ACHN (cell line): ENCODE measurements at regions not wholly inside any gene's neighbourhood (a gene's known extent, or its start where the extent isn't known, plus 50 kb on each side); places are given as distances from the start of the nearest gene placed in this dataset.

ENCODE experiments used
- DNase-seq: peaks from one replicate; pipeline ENCODE4 v3.0.0-alpha.2; 2015
- in situ Hi-C: cut with HindIII; loops from 2 replicates; pipeline ENCODE4 v1.10.0; 2017; ENCODE audit warnings: low sequenced_read_pairs, low pct_ligation_motif_present, low pct_unique_long_range_greater_than_20kb

GRCh38 chr10:44435196-44435595 lies 50.3 kb upstream of the CXCL12 start:
- in situ Hi-C loops = no loop called here
- DNase-seq = no peak

GRCh38 chr10:44436240-44436639 lies 51.3 kb upstream of the CXCL12 start:
- in situ Hi-C loops = no loop called here
- no peak for DNase-seq

GRCh38 chr10:44437840-44438511 lies 53.1 kb upstream of the CXCL12 start:
- in situ Hi-C loops = no loop called here
- no peak for DNase-seq

GRCh38 chr10:44439239-44439957 lies 54.5 kb upstream of the CXCL12 start:
- in situ Hi-C loops = no loop called here

GRCh38 chr10:44439958-44440244 lies 55.0 kb upstream of the CXCL12 start:
- in situ Hi-C loops = no loop called here
- no peak for DNase-seq

More at GRCh38 chr10:44439239-44439957, 54.5 kb upstream of the CXCL12 start:
- no peak for DNase-seq

GRCh38 chr10:44457259-44457658 lies 72.4 kb upstream of the CXCL12 start:
- DNase-seq = no peak
- in situ Hi-C loops = no loop called here

GRCh38 chr10:44458671-44459413 lies 73.9 kb upstream of the CXCL12 start:
- no peak for DNase-seq
- in situ Hi-C loops = no loop called here

GRCh38 chr10:44459671-44460070 lies 74.8 kb upstream of the CXCL12 start:
- DNase-seq = no peak
- in situ Hi-C loops = no loop called here

- in situ Hi-C loops = no loop called here
- DNase-seq = no peak
Measured at GRCh38 chr10:44460416-44460815, 75.5 kb upstream of the CXCL12 start.

- no peak for DNase-seq
- in situ Hi-C loops = no loop called here
Measured at GRCh38 chr10:44462338-44462914, 77.5 kb upstream of the CXCL12 start.

GRCh38 chr10:44463511-44464121 lies 78.7 kb upstream of the CXCL12 start:
- DNase-seq = no peak
- in situ Hi-C loops = no loop called here

- in situ Hi-C loops = no loop called here
- DNase-seq = no peak
Measured at GRCh38 chr10:44464503-44464902, 79.6 kb upstream of the CXCL12 start.

- no peak for DNase-seq
- in situ Hi-C loops = no loop called here
Measured at GRCh38 chr10:44465401-44466115, 80.7 kb upstream of the CXCL12 start.

- DNase-seq = no peak
- in situ Hi-C loops = no loop called here
Measured at GRCh38 chr10:44466236-44466635, 81.3 kb upstream of the CXCL12 start.

- DNase-seq = no peak
- in situ Hi-C loops = no loop called here
Measured at GRCh38 chr10:44467090-44467489, 82.2 kb upstream of the CXCL12 start.

GRCh38 chr10:44467900-44468299 lies 83.0 kb upstream of the CXCL12 start:
- in situ Hi-C loops = no loop called here
- no peak for DNase-seq

GRCh38 chr10:44468525-44468924 lies 83.6 kb upstream of the CXCL12 start:
- DNase-seq = no peak
- in situ Hi-C loops = no loop called here

- in situ Hi-C loops = no loop called here
- no peak for DNase-seq
Measured at GRCh38 chr10:44468965-44469364, 84.1 kb upstream of the CXCL12 start.
